HG03354 (cell line): ENCODE measurements at regions not wholly inside any gene's neighbourhood (a gene's known extent, or its start where the extent isn't known, plus 50 kb on each side); places are given as distances from the start of the nearest gene placed in this dataset.
A peak's percentile ranks its signal among the peaks of the same experiment; 100 is the strongest.

Experiments used
- ATAC-seq: cut with Tn5 transposase; IDR thresholded peaks from one replicate; pipeline ENCODE4 v1.9.1; 2021; ENCODE audit warnings: mild to moderate bottlenecking; ENCODE audit not compliant: unreplicated experiment, poor library complexity, severe bottlenecking

DNA sequence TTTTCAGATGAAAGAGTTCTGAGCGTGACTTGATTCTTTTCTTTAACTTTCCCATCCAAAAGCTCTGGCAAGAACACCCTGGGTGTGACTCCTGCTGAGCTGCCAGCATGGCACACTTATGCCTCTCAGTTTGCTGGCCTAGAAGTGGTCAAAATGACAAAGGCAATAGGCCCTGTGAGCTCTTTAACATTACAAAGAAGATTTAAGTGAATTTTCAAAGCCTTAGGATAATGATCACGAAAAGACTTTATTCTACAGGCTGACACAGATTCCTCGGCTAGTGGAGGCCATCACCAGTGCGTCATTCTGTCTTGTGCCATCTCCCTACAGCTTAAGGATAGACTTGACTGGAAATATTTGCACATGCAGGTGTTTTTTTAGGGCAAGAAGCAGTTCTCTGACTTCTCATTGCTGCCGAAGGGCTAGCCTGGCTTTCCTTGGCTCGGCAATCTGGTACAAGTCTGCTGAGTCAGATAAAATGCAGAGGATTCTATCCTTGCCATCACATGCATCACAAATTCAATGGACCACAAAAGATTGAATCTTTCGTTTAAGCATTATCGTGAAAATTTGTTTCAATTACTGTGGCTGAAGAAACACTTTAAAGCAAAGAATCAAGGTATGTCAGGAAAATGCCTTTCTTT, 311.5 kb downstream of the COX7C start:
- ATAC-seq: no peak

GRCh38 chr5:86951761-86952160, 315.9 kb upstream of the RASA1 start:
- no peak for ATAC-seq

DNA sequence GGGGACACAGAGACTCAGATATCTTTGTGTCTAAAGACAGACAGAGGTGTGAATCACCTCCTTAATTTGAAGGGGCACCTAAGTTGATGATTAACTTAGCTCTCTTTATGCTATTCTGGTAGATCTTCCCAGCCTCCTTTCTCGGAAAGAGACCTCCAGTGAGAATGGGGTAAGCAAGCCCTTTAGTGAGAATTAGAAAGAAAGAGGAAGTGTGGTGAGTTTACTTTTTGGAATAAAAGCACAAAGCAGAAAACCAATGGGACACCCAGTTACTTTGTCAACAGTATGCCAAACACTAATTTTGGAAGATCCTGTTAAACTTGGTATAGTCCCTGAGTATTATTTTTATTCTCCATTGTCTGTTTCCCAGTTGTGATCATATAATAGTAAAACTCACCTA, 302.8 kb upstream of the RASA1 start:
- ATAC-seq: no peak

GRCh38 chr5:86968301-86968753, 299.4 kb upstream of the RASA1 start:
- ATAC-seq: no peak

DNA sequence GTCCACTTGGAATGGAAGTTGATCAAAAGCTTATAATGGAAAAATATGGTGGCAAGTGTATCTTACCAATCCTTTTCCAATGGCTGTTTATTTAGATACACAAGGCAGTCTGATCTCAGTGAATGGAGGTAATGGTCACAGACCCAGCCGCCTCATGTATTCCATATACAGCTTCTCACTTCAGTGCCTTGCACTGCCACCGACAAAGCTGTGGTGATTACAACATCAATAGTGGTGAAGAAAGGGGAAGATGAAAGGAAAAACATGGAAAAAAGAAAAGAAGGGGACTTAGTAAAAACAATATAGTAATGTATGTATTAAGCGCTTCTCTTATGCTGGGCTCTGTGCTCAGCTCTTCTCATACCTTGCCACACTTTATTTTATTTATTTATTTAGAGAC, 297.3 kb upstream of the RASA1 start:
- ATAC-seq: no peak

- peak; percentile 52 for ATAC-seq
Measured at GRCh38 chr5:86971034-86971571, 296.6 kb upstream of the RASA1 start.

GRCh38 chr5:86974955-86975354, 292.7 kb upstream of the RASA1 start:
- no peak for ATAC-seq

DNA sequence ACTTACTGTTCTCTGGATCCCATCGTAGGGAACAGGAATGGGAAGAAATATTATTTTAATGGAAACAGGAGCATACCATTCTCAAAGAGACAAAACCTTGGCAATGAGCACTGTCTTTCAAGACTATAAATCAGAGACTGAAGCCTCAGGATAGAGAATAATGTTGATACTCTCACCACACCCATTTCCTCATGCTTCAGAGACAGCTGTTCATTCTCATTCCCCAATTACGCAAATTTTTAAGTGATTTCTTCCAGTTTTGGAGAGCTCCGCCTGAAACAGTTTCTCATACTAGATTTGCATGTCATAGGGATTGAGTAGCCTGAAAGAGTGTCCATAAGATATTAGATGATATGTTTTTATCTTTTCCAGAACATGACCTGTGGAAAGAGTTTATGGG, 290.5 kb upstream of the RASA1 start:
- ATAC-seq: no peak

- ATAC-seq: no peak
Measured at GRCh38 chr5:86977808-86978207, 289.9 kb upstream of the RASA1 start.

DNA sequence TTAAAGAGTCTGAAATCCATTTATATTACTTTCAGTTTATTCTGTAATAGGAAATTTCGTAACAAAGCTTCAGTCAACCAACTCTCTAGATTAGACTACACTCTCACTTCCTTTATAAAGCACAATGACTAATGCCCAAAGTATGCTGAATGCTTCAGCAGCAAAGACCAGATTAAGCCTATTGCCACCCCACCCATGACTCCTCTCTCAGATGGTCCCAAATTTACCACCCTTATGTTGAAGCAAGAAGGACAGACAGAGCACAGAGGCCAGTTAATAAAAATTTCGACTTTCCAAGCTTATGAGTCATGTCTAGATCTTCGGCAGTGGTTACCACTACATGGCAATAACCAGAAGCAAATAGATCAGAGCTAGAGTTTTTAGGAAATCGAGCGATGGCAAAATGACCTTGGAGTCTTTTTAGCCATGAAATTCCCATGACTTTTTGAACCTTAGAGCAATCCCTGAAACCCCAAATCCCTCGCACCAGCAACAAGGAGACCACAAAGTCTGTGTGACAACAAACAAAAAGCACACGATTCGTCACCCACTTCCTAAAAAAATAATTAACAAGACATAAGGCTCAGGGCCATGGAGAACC, 287.8 kb upstream of the RASA1 start:
- no peak for ATAC-seq

DNA sequence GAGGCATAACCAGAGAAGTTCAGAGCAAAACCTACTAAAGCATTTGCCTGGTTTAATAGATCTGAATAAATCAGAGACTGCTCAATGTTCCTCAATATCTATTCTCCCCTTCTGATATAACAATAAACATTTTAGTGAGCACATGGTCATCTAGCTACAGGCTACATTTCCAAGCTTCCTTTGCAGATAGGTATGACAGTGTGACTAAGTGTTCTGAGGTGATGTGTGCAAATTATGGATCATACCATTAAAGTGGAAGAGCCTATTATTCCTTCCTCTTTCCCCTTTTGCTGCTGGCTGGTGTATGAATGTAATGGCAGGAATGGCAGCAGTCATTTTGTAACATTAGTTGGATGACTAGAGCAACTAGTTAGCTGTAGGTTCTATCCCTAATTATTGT, 285.8 kb upstream of the RASA1 start:
- ATAC-seq: no peak

- no peak for ATAC-seq
Measured at GRCh38 chr5:86983208-86983607, 284.5 kb upstream of the RASA1 start.

DNA sequence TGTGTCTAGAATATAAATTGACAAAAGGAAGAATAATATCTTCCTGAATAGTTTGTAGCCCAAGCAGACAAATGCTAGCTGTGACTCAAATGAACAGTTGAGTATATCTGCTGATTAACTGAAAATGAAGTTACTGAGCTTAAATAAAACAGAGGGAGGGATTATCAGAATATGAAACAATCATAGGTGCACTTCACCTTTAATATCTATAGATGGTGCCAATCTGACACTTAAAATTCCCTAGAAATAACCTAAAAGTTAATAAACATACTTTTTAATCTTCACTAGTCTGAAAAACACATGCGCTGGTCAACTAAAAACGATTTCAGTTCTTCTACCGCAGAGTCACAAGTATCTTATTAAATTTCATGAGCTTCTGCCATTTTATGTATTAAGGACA, 280.8 kb upstream of the RASA1 start:
- ATAC-seq: no peak

DNA sequence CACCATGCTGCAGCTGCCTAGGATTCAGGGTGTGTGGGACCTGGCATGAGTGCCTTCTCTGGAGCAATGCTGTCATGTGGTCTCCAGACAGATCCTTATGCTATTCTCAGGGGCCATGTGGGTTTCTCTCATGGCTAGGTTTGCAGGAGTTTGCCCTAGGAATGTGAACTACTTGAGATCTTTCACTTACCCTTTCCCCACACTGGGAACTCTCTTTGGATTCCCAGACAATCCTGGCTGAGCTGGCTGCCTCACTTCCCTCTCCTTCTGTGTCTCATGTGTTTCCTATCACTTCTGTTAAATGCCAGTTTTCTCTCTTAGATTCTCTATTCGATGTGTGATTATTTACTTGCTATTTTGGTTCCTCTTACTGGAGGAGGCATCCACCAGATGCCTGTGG, 270.2 kb upstream of the RASA1 start:
- ATAC-seq: no peak

GRCh38 chr5:86999951-87000350, 267.7 kb upstream of the RASA1 start:
- ATAC-seq: no peak

- no peak for ATAC-seq
Measured at GRCh38 chr5:87002485-87002884, 265.2 kb upstream of the RASA1 start.

GRCh38 chr5:87004101-87004500, 263.6 kb upstream of the RASA1 start:
- ATAC-seq: no peak

DNA sequence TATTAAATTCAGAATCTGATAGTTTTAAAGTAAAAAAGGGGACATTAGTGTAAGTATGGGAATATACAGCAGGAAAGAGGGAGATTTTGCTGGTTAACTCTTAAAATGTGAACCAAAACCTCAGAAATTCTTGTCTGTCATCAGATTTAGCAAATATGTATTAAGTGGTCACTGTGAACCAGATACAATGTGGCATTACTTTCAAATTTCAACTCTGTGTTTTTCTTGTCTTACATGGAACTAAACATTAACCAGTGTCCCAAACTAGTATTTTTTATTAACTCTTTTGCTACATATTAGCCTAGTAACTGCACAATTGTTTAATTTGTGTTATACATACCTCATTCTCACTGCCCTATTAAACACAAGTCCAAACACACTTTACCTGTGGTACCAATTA, 259.9 kb upstream of the RASA1 start:
- no peak for ATAC-seq

DNA sequence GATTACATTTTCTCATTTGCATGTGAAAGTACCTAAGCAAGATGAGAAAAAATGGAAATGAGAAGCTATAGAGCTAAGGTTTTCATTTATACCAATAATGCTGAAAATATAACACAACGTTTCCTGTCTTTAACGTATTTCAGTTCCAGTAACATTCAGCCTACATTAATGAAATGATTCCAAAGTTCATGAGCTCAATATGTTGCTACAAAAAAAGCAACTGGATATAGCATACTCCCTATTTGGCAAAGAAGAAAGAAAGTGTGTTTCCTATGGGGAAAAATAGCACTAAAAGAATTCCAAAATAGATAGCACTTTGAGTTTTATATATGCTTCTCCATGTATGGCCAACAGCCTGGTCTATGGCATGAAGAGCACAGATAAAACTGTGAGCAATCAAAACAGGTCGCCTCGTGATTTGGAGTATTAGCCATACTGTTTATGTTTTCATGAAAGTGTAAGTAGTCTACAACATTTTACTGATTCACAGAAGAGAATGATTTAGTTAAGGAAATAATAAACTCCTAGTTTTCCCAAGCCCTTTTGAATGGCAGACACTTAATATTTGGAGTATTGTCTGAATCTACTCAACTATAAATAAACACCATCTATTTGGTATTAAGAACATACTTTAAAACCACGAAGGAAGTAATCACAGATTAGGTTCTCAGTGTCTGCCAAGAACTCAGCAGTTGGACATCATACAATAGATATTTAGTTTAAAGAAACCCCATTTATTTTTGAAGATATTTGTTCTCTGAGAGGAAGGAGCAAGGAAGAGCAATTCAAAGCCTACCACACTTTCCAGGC, 258.7 kb upstream of the RASA1 start:
- no peak for ATAC-seq

DNA sequence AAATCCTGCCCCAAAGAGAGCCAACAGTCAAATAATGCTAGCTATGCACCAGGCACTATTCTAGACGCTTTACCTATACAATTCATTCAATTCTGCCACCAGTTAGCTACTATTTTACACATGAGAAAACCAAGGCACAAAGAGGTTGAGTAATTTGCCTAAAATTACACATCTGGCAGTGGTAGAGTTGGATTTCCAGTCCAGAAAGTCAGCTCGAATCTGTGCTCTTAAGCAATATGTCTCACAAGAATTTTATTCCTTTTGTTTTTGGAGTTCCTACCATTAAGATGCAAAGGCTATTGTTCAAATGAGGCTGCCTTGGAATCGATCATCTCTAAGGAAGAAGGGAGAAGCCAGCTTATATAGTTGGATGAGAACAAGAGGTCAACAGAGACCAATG, 256.9 kb upstream of the RASA1 start:
- ATAC-seq: no peak

GRCh38 chr5:87015901-87016300, 251.8 kb upstream of the RASA1 start:
- no peak for ATAC-seq
